Tibial nerve (tissue), 4 donors: ENCODE measurements at regions not wholly inside any gene's neighbourhood (a gene's known extent, or its start where the extent isn't known, plus 50 kb on each side); places are given as distances from the start of the nearest gene placed in this dataset.
"Not testable (repeated sequence)": the region's sequence is repeated elsewhere in the genome, so short reads cannot be mapped to it uniquely, and the experiment has no call there.

Experiments
- DNase-seq, 2 donors: peaks; one replicate each; pipeline ENCODE4 v3.0.0-alpha.2; 2019; ENCODE audit warnings: low spot score in 2 of 2
- H3K27ac ChIP-seq, 4 donors: fragments of 200-600 bp; sonication (generic) in 3 of 4; one replicate each; pipeline ENCODE4 v1.5.1; 2017 to 2019; ENCODE audit warnings: mild to moderate bottlenecking in 1 of 4
- H3K27me3 ChIP-seq, 2 donors: fragments of 200-600 bp; sonication (generic) in 1 of 2; one replicate each; pipeline versions ENCODE4 v1.5.1 to v1.6.0; 2017 to 2019
- H3K36me3 ChIP-seq, 3 donors: fragments of 200-600 bp; sonication (generic); one replicate each; pipeline ENCODE4 v1.5.1; 2018 to 2019
- H3K4me1 ChIP-seq, 4 donors: fragments of 200-600 bp; sonication (generic) in 3 of 4; one replicate each; pipeline ENCODE4 v1.5.1; 2017 to 2019
- H3K4me3 ChIP-seq, 4 donors: fragments of 200-600 bp; sonication (generic) in 3 of 4; one replicate each; pipeline ENCODE4 v1.5.1; 2017 to 2019; ENCODE audit warnings: mild to moderate bottlenecking in 1 of 4, moderate library complexity in 1 of 4
- H3K9me3 ChIP-seq, 4 donors: fragments of 200-600 bp; sonication (generic) in 3 of 4; one replicate each; pipeline ENCODE4 v1.5.1; 2017 to 2019
- CTCF ChIP-seq, 5 experiments: fragments of 200-600 bp in 3 of 5; fragments of 450-650 bp in 2 of 5; sonication (generic) in 3 of 5; IDR thresholded peaks; one replicate each; pipeline ENCODE4 v1.5.1; 2016 to 2019; ENCODE audit warnings: antibody characterized with exemption in 5 of 5, mild to moderate bottlenecking in 3 of 5, moderate library complexity in 2 of 5
- EP300 ChIP-seq, 2 donors: sonication (generic); formaldehyde crosslinking; IDR thresholded peaks; one replicate each; pipeline ENCODE4 v1.6.1; 2017; ENCODE audit warnings: antibody characterized with exemption in 2 of 2, mild to moderate bottlenecking in 1 of 2
- POLR2A ChIP-seq, 2 donors: fragments of 450-650 bp; IDR thresholded peaks; one replicate each; pipeline ENCODE4 v1.6.1; 2017; ENCODE audit warnings: antibody characterized with exemption in 2 of 2, mild to moderate bottlenecking in 2 of 2, moderate library complexity in 2 of 2
- WGBS, 2 donors: methylation state at CpG; one replicate each; pipeline ENCODE4 v1.1.5; 2018; 5-methylcytosine and 5-hydroxymethylcytosine counted together

GRCh38 chr17:55926276-55926990, 175.6 kb downstream of the PCTP start:
- Histone ChIP-seq H3K9me3 (peaks cover 0 to 17% (median 0%) of the 10 kb centered on the region in 4 donors), H3K4me3 (no peak overlapping the region), H3K4me1 (no peaks in the 10 kb centered on the region), H3K36me3 (no peaks in the 10 kb centered on the region), H3K27me3 (no peaks in the 10 kb centered on the region), H3K27ac (no peak overlapping the region)
- no peak for DNase-seq
- TF ChIP-seq EP300 (IDR thresholded peaks at IDR 0.05) = no peak
- TF ChIP-seq CTCF (IDR thresholded peaks at IDR 0.05) = no peak
- no peak for TF ChIP-seq POLR2A (IDR thresholded peaks at IDR 0.05)
- 39 to 42% methylated on average over 4 of the region's 4 CpGs for WGBS, 2 donors

GRCh38 chr17:55930291-55930809, 179.5 kb downstream of the PCTP start:
- Histone ChIP-seq H3K36me3 (no peaks in the 10 kb centered on the region), H3K4me3 (no peak overlapping the region)

DNA sequence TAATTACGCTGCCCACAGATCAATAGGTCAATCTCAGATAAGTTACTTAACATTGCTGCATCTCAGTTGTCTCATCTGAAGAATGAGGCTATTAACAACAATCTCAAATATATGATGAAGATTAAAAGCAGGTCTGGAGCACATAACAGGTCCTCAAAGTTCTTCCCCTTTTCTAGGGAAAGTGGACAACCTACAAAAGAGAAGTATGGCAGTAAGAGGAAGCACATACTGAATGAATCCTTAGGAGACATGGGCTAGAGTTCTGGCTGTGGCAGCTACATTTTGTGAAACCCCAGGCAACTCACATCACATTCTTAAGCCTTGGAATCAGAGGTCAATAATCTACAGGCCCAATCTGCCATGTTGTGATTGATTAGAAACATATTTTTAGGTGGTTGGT, 180.6 kb downstream of the PCTP start:
- no peaks in the 10 kb centered on the region for H3K36me3 ChIP-seq

More at GRCh38 chr17:55930291-55930809, 179.5 kb downstream of the PCTP start:
- Histone ChIP-seq H3K9me3 (peaks cover 0 to 15% (median 0%) of the 10 kb centered on the region in 4 donors), H3K4me1 (no peaks in the 10 kb centered on the region), H3K27ac (no peak overlapping the region), H3K27me3 (no peaks in the 10 kb centered on the region)
- DNase-seq = no peak
- 83 to 92% methylated on average over 1 of the region's 1 CpG for WGBS, 2 donors
- TF ChIP-seq EP300 (IDR thresholded peaks at IDR 0.05) = no peak
- no peak for TF ChIP-seq CTCF (IDR thresholded peaks at IDR 0.05)
- TF ChIP-seq POLR2A (IDR thresholded peaks at IDR 0.05) = no peak

GRCh38 chr17:55932973-55933372, 182.1 kb downstream of the PCTP start:
- DNase-seq = no peak
- Histone ChIP-seq H3K36me3 (no peaks in the 10 kb centered on the region), H3K27ac (no peak overlapping the region), H3K4me3 (no peak overlapping the region), H3K4me1 (no peaks in the 10 kb centered on the region), H3K9me3 (peaks cover 0 to 13% (median 0%) of the 10 kb centered on the region in 4 donors), H3K27me3 (no peaks in the 10 kb centered on the region)
- 79 to 82% methylated on average over 2 of the region's 2 CpGs for WGBS, 2 donors
- TF ChIP-seq EP300 (IDR thresholded peaks at IDR 0.05) (no peak), POLR2A (IDR thresholded peaks at IDR 0.05) (no peak), CTCF (IDR thresholded peaks at IDR 0.05) (no peak)

More for the DNA sequence above, 180.6 kb downstream of the PCTP start:
- TF ChIP-seq CTCF (IDR thresholded peaks at IDR 0.05) = no peak
- no peak for TF ChIP-seq POLR2A (IDR thresholded peaks at IDR 0.05)
- TF ChIP-seq EP300 (IDR thresholded peaks at IDR 0.05) = no peak
- no peak for DNase-seq
- WGBS, 2 donors = 71 to 79% methylated on average over 1 of the region's 1 CpG
- H3K27ac ChIP-seq = no peak overlapping the region
- H3K9me3 ChIP-seq = peaks cover 0 to 13% (median 0%) of the 10 kb centered on the region in 4 donors
- no peaks in the 10 kb centered on the region for H3K27me3 ChIP-seq
- H3K4me3 ChIP-seq = no peak overlapping the region
- H3K4me1 ChIP-seq = no peaks in the 10 kb centered on the region

DNA sequence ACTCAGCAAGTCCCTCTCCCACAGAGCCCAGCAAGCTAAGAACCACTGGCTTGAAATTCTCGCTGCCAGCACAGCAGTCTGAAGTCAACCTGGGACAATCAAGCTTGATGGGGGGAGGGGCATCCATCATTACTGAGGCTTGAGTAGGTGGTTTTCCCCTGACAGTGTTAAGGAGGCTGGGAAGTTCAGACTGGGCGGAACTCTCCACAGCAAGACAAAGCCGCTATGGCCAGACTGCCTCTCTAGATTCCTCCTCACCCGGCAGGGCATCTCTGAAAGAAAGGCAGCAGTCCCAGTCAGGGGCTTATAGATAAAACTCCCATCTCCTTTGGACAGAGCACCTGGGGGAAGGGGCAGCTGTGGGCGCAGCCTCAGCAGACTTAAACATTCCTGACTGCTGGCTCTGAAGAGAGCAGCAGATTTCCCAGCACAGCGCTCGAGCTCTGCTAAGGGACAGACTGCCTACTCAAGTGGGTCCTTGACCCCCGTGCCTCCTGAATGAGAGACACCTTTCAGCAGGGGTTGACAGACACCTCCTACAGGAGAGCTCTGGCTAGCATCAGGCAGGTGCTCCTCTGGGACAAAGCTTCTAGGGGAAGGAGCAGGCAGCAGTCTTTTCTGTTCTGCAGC, 188.4 kb downstream of the PCTP start:
- not testable (repeated sequence) for H3K4me3 ChIP-seq

More for the DNA sequence above, 188.4 kb downstream of the PCTP start:
- not testable (repeated sequence) for H3K4me1 ChIP-seq, DNase-seq, H3K27ac ChIP-seq, H3K27me3 ChIP-seq, H3K36me3 ChIP-seq
- peaks cover 0 to 29% (median 4%) of the 10 kb centered on the region in 4 donors for H3K9me3 ChIP-seq
- WGBS, 2 donors = 24 to 38% methylated on average over 4 to 5 of the region's 8 CpGs
